HG02678 (cell line): ENCODE measurements at regions not wholly inside any gene's neighbourhood (a gene's known extent, or its start where the extent isn't known, plus 50 kb on each side); places are given as distances from the start of the nearest gene placed in this dataset.

Experiments used
- ATAC-seq: cut with Tn5 transposase; IDR thresholded peaks from one replicate; pipeline ENCODE4 v1.9.1; 2021; ENCODE audit warnings: mild to moderate bottlenecking, moderate library complexity; ENCODE audit not compliant: unreplicated experiment

DNA sequence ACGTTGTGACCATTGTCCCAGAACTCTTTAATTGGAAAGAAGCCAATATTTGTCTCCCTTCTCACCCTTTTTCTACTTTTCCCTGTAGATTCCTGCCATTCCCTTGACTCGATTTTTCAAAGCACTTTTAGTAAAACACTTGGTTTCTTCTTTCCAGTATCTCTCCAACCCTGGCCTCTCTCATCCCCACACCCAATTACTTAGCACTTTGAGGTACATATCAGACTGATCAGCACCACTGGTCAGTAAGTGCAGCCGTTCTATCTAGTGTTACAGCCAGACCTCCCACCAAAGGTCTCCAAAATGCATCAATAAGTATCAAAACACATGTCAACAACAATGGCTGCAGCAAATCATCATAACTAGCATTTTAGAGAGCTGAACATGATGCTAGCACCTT lies 141.9 kb downstream of the BTG1 start:
- no peak for ATAC-seq

GRCh38 chr12:92002673-92003382 lies 142.8 kb downstream of the BTG1 start:
- no peak for ATAC-seq

DNA sequence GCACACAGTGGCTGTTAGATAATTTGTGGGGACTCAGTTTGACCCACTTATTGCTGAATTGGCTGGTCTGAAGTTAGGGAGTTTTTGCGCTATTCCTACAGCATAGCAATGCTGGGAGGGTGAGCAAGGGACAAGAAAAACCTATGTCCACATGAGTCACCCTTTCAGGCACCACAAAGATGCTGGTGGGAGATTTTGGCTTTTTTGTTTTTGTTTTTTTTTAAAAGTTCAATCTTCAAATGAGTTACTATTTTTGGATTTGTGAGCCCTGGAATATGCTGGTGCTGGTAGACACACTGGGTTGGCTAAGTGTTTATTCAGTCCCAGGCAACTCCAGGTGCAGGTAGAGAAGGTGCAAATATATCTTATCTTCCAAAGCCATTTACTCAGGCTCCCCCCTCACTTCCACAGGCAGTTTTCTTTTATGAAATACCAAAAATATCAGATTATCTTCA lies 143.4 kb downstream of the BTG1 start:
- ATAC-seq = no peak

DNA sequence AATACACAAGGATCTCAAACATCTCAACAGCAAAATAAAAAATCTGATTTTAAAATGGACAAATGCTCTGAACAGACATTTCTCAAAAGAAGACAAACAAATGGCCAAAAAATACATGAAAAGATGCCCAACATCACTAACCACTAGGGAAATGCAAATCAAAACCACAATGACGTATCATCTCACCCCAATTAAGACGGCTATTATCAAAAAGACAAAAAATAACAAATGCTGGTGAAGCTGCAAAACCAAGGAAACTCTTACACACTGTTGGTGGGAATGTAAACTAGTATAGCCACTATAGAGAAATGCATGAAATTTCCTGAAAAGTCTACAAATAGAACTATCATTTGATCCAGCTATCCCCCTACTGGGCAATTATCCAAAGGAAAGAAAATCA lies 145.0 kb downstream of the BTG1 start:
- no peak for ATAC-seq

DNA sequence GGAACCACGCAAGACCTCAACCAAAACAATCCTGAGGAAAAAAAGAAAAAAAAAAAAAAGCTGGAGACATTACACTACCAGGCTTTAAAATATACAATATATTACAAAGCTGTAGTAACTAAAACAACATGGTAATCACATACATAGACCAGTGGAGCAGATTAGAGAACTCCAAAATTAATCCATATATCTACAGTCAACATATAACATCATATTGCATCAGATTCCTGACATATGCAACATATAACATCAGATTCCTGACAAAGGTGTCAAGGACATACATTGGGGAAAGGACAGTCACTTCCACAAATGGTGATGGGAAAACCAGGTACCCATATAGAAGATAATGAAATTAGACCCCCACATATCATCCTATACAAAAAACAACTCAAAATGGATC lies 145.8 kb downstream of the BTG1 start:
- no peak for ATAC-seq

DNA sequence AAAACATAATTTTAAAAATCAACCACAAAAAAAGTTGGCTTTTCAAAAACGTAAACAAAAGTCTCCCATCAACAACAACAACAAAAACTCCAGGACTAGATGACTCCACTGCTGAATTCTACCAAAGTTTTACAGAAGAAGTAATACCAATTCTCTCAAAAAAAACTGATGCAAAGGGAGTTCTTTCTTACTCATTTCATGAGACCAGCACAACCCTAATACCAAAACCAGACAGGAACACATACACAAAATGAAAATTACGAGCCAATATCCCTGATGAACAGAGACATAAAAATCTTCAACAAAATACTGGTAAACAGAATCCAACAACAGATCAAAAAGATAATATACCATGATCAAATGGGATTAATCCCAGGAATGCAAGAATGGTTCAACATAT lies 147.3 kb downstream of the BTG1 start:
- no peak for ATAC-seq

- no peak for ATAC-seq
Observed at GRCh38 chr12:91994208-91994797, 151.3 kb downstream of the BTG1 start.

GRCh38 chr12:91993287-91994017 lies 152.2 kb downstream of the BTG1 start:
- no peak for ATAC-seq

GRCh38 chr12:91991399-91992187 lies 154.1 kb downstream of the BTG1 start:
- no peak for ATAC-seq

GRCh38 chr12:91990525-91990924 lies 155.1 kb downstream of the BTG1 start:
- no peak for ATAC-seq

GRCh38 chr12:91989143-91989542 lies 156.5 kb downstream of the BTG1 start:
- ATAC-seq = no peak

DNA sequence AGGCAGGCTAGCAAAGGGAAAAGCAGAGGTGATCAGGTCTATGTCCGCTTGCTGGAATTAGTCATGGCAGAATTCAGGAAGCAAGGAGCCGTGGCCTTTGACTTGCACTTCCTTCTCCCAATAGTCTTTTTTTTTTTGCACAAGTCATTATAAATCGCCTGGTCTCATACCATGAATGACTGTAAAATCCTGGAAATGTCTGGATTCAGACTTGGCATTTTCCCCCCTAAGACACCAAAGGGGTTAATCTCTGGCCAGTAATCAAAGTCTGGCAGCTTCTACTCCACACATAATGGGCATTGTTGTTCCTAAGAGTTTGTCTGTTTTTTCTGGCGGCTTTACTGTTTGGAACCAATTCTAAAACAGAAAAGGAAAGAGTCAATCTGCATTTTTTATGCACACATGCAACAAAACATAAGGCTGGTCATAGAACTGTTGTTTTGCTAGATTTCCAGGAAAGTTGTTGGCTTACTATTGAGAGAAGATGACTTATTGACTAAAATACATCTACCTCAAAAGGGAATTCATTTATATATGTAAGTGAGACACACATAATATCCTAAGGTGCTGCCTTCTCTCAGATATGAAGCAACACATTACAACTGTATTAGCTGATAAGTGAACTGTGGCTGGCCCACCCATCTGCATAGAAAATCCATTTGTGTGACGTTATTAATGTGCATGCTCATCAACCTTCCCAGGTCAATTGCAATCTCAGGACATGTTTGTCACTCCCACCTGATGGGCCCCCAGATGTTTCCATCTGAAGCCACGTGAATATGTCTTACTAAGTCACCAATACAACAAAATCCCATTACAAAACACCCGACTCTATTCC lies 157.3 kb downstream of the BTG1 start:
- no peak for ATAC-seq

DNA sequence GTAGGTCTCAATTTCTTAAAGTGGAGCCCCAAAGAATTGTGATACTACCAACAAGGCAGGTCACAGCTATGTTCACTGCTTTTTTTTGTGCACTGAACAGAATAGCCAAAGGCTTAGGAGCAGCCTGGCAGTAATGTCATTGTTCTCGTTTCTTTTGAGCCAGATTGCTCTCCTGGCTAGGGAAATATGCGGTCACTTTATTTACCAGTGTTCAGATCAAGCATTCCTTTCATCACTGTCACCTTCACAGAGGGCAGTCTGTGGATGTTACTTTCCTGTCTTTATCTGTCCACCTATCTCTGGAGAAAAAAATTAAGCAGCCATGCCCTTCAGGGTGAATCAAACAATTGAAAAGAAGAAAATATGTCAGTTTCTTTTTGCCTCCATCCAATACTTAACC lies 159.6 kb downstream of the BTG1 start:
- no peak for ATAC-seq

DNA sequence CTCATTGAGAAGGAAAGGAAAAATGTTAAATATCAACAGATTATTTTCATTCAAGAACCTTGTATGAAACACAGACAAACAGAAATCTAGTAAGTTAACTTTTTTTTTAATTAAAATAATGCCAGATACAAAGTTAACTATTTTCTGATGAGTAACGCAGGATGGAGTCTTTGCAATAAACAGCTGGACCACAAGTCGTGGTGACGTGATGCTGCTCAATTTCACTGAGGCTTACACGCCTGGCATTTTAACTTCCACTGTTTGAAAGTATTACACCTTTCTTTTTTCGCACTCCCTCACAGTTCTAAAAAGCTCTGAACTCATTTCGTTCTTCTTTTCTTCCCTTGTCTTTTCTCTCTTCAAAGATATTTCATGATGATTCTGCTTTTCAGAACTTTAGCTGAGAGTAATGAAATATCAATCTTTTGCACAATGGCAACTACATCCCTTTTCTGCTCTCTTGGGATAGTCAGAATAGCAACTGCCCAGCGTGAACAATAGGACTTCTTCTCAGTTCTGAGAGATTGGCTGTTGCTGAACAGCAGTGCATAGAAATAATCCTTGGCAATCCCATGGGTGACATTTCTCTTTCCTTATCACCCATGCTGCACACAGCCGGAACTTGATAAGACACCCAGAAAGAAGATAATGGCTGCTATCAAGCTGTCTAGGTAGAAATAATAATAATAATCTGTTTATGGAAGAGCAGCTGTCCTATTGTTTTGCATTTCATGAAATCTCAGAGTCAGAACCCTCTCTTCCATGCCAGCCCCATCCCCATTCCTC lies 160.5 kb downstream of the BTG1 start:
- ATAC-seq = no peak

DNA sequence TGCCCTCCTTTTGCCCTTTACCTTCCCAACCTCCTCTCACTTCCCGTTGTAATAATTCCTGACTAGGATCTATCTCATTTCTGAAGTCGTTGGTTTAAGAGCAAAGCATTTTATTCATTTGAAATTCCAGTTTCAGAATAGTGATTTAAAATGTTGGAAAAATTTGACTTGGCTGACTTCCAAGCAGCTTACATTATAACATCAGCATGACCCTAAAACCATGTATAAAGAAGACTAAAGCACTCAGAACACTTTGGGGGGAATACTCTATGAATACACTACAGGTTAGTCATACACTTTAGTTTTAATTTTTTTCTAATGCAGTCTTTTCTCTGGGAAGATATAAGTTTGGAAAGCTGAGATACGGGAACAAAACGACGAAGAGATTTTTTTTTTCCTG lies 161.1 kb downstream of the BTG1 start:
- no peak for ATAC-seq

GRCh38 chr12:91983935-91984334 lies 161.7 kb downstream of the BTG1 start:
- no peak for ATAC-seq

DNA sequence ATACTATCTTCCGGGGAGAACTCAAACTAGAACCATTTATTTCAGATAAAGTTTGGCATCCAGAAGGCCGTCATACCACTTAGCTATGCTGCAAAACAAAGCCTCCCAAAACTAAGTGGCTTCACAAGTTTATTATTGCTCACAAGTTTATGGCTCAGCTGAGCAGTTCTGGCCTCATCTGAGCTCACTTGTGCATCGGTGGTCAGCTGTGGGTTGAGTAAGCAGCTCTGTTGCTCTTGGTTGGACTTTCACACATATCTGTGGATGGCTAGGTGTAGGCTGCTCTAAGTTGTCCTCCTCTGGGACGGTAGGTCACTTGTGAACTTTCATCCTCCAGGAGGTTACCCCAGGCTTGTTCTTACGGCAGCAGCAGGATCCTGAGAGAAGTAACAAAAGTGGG lies 162.7 kb downstream of the BTG1 start:
- ATAC-seq = no peak

GRCh38 chr12:91980389-91980821 lies 165.2 kb downstream of the BTG1 start:
- no peak for ATAC-seq

DNA sequence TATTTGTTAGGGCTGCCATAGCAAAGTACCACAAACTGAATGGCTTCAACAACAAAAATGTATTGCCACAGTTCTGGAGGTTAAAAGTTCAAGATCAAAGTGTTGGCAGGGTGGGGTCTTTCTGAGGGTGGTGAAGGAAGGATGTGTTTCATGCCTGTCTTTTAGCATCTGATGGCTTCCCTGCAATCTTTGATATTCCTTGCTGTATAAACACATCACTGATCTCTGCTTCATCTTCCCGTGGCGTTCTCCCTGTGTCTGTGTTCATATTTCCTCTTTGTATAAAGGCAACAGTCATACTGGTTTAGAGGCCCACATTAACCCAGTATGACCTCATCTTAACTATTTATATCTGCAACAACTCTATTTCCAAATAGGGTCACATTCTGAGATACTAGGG lies 167.5 kb downstream of the BTG1 start:
- ATAC-seq = no peak

DNA sequence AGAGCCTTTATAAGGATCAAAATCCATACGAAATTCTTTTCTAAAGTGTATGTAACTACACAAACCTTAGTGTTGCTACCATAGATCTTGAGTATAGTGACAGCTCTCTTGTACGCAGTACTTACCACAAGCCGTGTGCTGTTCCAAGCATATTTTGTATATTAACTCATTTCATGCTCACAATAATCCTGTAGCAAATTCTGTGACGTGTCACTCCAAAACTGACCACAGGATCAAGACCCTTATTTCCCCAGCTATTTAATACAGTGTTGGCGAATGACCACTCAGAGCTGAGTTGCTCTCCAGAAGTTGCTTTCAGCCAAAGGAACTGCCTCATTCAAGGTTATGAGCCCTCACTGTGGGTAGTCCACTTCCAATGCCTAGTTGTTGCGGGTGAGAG lies 169.8 kb downstream of the BTG1 start:
- no peak for ATAC-seq
